GM12878 (cell line): ENCODE measurements at regions not wholly inside any gene's neighbourhood (a gene's known extent, or its start where the extent isn't known, plus 50 kb on each side); places are given as distances from the start of the nearest gene placed in this dataset.

Experiments
- ATAC-seq: fragments of 200-7000 bp; cut with Tn5 transposase; 3 replicates; pipeline ENCODE4 v1.9.1; 2020; ENCODE audit warnings: mild to moderate bottlenecking, moderate library complexity
- BruUV-seq: library from RNA; stranded (reverse); fragments of 400-500 nt; replicated peaks from 2 replicates; lab custom pipeline; 2021; lab: Mats Ljungman, UMichigan
- CTCF ChIA-PET: fragments of 300-600 bp; sonication (Branson Sonifier 250); formaldehyde crosslinking; extraction: SDS; loops from one replicate; lab custom pipeline; 2021; ENCODE audit warnings: inconsistent platforms; lab: Yijun Ruan, JAX
- POLR2A ChIA-PET: fragments of 350-600 bp; formaldehyde crosslinking; extraction: SDS; loops from one replicate; lab custom pipeline; 2021; ENCODE audit warnings: inconsistent platforms; lab: Charles Lee
- RAD21 ChIA-PET: fragments of 300-600 bp; sonication (Branson Sonifier 250); formaldehyde crosslinking; loops from one replicate; lab custom pipeline; 2023; ENCODE audit warnings: antibody characterized with exemption; ENCODE audit not compliant: unreplicated experiment; lab: Charles Lee
- SMC1A ChIA-PET: fragments of 300-600 bp; sonication (Branson Sonifier 250); formaldehyde crosslinking; loops from one replicate; lab custom pipeline; 2023; ENCODE audit not compliant: unreplicated experiment, uncharacterized antibody; lab: Charles Lee
- DNase-seq: peaks from one replicate; pipeline ENCODE4 v3.0.0-alpha.2; 2011; ENCODE audit warnings: low read depth, low spot score
- FAIRE-seq: peaks from 3 replicates; lab custom pipeline; 2011; peaks lifted over from hg19 to GRCh38; lab: Jason Lieb, UNC
- H2AFZ ChIP-seq: 2 replicates; pipeline ENCODE4 v1.6.0; 2011; ENCODE audit warnings: low read depth, low read length, control low read depth; ENCODE audit not compliant: control insufficient read depth
- H3K27ac ChIP-seq: 2 replicates; pipeline ENCODE4 v1.5.1; 2011; ENCODE audit warnings: control low read depth; ENCODE audit not compliant: control insufficient read depth, insufficient read depth
- H3K27me3 ChIP-seq, 2 experiments: replicated peaks in 1 of 2; 2 replicates each; pipeline versions ENCODE4 v1.6.0 to v1.6.1; 2011; ENCODE audit warnings: low read length in 1 of 2; ENCODE audit not compliant: control insufficient read depth in 2 of 2, insufficient read depth in 2 of 2
- H3K36me3 ChIP-seq, 2 experiments: 2 replicates each; pipeline ENCODE4 v1.5.1; 2011; ENCODE audit warnings: low read length in 1 of 2; ENCODE audit not compliant: control insufficient read depth in 2 of 2, insufficient read depth in 2 of 2
- H3K4me1 ChIP-seq: 2 replicates; pipeline ENCODE4 v1.6.1; 2011; ENCODE audit warnings: mild to moderate bottlenecking, low read length, moderate library complexity, mixed read lengths; ENCODE audit not compliant: control insufficient read depth, insufficient read depth
- H3K4me2 ChIP-seq: 2 replicates; pipeline ENCODE4 v1.6.0; 2011; ENCODE audit warnings: control low read depth; ENCODE audit not compliant: control insufficient read depth, insufficient read depth
- H3K4me3 ChIP-seq: fragments of 200-600 bp; sonication (generic); 2 replicates; pipeline ENCODE4 v1.5.1; 2016
- H3K79me2 ChIP-seq: 2 replicates; pipeline ENCODE4 v1.6.0; 2011; ENCODE audit warnings: low read length; ENCODE audit not compliant: control insufficient read depth, insufficient read depth
- H3K9ac ChIP-seq: 2 replicates; pipeline ENCODE4 v1.8.0; 2011; ENCODE audit warnings: low read length, control low read depth, mixed read lengths; ENCODE audit not compliant: control insufficient read depth, insufficient read depth
- H3K9me3 ChIP-seq: replicated peaks from 3 replicates; pipeline ENCODE4 v1.5.1; 2011; ENCODE audit warnings: mild to moderate bottlenecking, low read length; ENCODE audit not compliant: control insufficient read depth, insufficient read depth
- H4K20me1 ChIP-seq: 2 replicates; pipeline ENCODE4 v1.6.0; 2011; ENCODE audit not compliant: control insufficient read depth, insufficient read depth
- CHD4 ChIP-seq: fragments of 200-600 bp; sonication (generic); IDR thresholded peaks from 2 replicates; pipeline ENCODE4 v1.6.1; 2016; ENCODE audit warnings: mild to moderate bottlenecking
- ELK1 ChIP-seq: IDR thresholded peaks from 2 replicates; pipeline ENCODE4 v1.6.1; 2012; ENCODE audit warnings: low read depth, low read length, improper control_type of control experiment
- FOS ChIP-seq: IDR thresholded peaks from 3 replicates; pipeline ENCODE4 v1.6.1; 2011; ENCODE audit warnings: borderline replicate concordance; ENCODE audit not compliant: insufficient read length; ENCODE audit errors: extremely low read depth
- HDGF ChIP-seq: fragments of 450-650 bp; IDR thresholded peaks from 2 replicates; pipeline ENCODE4 v1.6.1; 2016; ENCODE audit warnings: antibody characterized with exemption
- IKZF1 ChIP-seq: fragments of 450-650 bp; conservative IDR thresholded peaks from 2 replicates; pipeline ENCODE4 v1.6.1; 2017; ENCODE audit warnings: antibody characterized with exemption, mild to moderate bottlenecking
- MXI1 ChIP-seq: fragments of 150-350 bp; IDR thresholded peaks from 2 replicates; pipeline ENCODE4 v1.6.1; 2011; ENCODE audit warnings: low read depth, mild to moderate bottlenecking, inconsistent platforms, low read length, improper control_type of control experiment
- RAD21 ChIP-seq: IDR thresholded peaks from 2 replicates; pipeline ENCODE4 v1.6.1; 2011; ENCODE audit warnings: mild to moderate bottlenecking, low read depth, low read length, moderate library complexity; ENCODE audit not compliant: insufficient read depth
- RB1 ChIP-seq: fragments of 450-650 bp; formaldehyde crosslinking; IDR thresholded peaks from 2 replicates; pipeline ENCODE4 v1.6.1; 2017; ENCODE audit warnings: mild to moderate bottlenecking, borderline replicate concordance
- ZSCAN29 ChIP-seq: fragments of 450-650 bp; IDR thresholded peaks from 2 replicates; pipeline ENCODE4 v1.6.1; 2017; ENCODE audit warnings: mild to moderate bottlenecking, moderate library complexity
- ZZZ3 ChIP-seq: IDR thresholded peaks from 2 replicates; pipeline ENCODE4 v1.6.1; 2011; ENCODE audit warnings: low read depth; ENCODE audit not compliant: control insufficient read depth, insufficient read length
- WGBS: methylation state at CpG from one replicate; pipeline ENCODE4 v1.1.6; 2016; ENCODE audit warnings: low lambda C conversion rate; ENCODE audit not compliant: insufficient replicate concordance, insufficient coverage; ENCODE audit errors: missing lambda C conversion rate; 5-methylcytosine and 5-hydroxymethylcytosine counted together
- in situ Hi-C: fragments of 300-500 bp; cut with MboI; formaldehyde crosslinking; loops from 9 replicates; pipeline ENCODE4 v1.14.3; 2018; ENCODE audit warnings: mixed read lengths
- intact Hi-C: fragments of 100-400 bp; cut with micrococcal nuclease; formaldehyde crosslinking; loops from one replicate; pipeline ENCODE4 v1.14.2; 2022; ENCODE audit not compliant: unreplicated experiment
- TF ChIP-seq, protein P1 (sequence below): IDR thresholded peaks from 2 replicates; pipeline ENCODE4 v1.6.1; 2011; ENCODE audit warnings: low read depth, low read length, improper control_type of control experiment, borderline replicate concordance
- TF ChIP-seq, protein P2 (sequence below): fragments of 450-650 bp; formaldehyde crosslinking; IDR thresholded peaks from 2 replicates; pipeline ENCODE4 v1.5.0; 2022; ENCODE audit warnings: mild to moderate bottlenecking, missing genetic modification characterization
- TF ChIP-seq, protein P3 (sequence below): fragments of 450-650 bp; IDR thresholded peaks from 2 replicates; pipeline ENCODE4 v1.6.1; 2014; ENCODE audit warnings: mild to moderate bottlenecking

GRCh38 chr1:115436596-115436995, 98.5 kb upstream of the NGF start:
- no peak for FAIRE-seq
- Histone ChIP-seq H3K79me2 (no peaks in the 10 kb centered on the region), H3K36me3 (no peaks in the 10 kb centered on the region)
- ChIA-PET POLR2A (no interaction called here), CTCF (no interaction called here)
- in situ Hi-C loops = no loop called here
- DNase-seq = no peak
- TF ChIP-seq IKZF1 (no peak), ZZZ3 (no peak), CHD4 (no peak), ZSCAN29 (no peak), RB1 (no peak), ELK1 (no peak)
- TF ChIP-seq, protein P1, sequence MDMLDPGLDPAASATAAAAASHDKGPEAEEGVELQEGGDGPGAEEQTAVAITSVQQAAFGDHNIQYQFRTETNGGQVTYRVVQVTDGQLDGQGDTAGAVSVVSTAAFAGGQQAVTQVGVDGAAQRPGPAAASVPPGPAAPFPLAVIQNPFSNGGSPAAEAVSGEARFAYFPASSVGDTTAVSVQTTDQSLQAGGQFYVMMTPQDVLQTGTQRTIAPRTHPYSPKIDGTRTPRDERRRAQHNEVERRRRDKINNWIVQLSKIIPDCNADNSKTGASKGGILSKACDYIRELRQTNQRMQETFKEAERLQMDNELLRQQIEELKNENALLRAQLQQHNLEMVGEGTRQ = no peak
- TF ChIP-seq, all 136 proteins: peak for 0
- Histone ChIP-seq H3K9me3 (no peaks in the 10 kb centered on the region), H3K4me1 (no peaks in the 10 kb centered on the region), H4K20me1 (no peaks in the 10 kb centered on the region), H3K27me3 (no peaks in the 10 kb centered on the region; a peak in 1 of 4 replicates), H3K4me3 (no peak overlapping the region), H3K27ac (no peak overlapping the region), H3K9ac (no peak overlapping the region), H2AFZ (no peak overlapping the region), H3K4me2 (no peak overlapping the region)
- RAD21 ChIA-PET = no interaction called here
- intact Hi-C loops = no loop called here
- BruUV-seq = no TSS peak
- no peak for ATAC-seq
- SMC1A ChIA-PET = no interaction called here

GRCh38 chr1:115433483-115433882, 95.4 kb upstream of the NGF start:
- H3K4me1 ChIP-seq = no peaks in the 10 kb centered on the region
- H3K4me2 ChIP-seq = no peak overlapping the region
- no peak overlapping the region for H3K4me3 ChIP-seq
- H3K27ac ChIP-seq = no peak overlapping the region
- ATAC-seq (no peak), FAIRE-seq (no peak), DNase-seq (no peak)
- no peak overlapping the region for H3K9ac ChIP-seq
- CTCF ChIA-PET = no interaction called here
- no peaks in the 10 kb centered on the region for H3K36me3 ChIP-seq
- no peaks in the 10 kb centered on the region for H3K27me3 ChIP-seq
- H3K9me3 ChIP-seq = no peaks in the 10 kb centered on the region
- in situ Hi-C loops (no loop called here), intact Hi-C loops (no loop called here)
- no TSS peak for BruUV-seq
- H3K79me2 ChIP-seq = no peaks in the 10 kb centered on the region
- POLR2A ChIA-PET = no interaction called here
- WGBS = 20% methylated on average over 6 of the region's 6 CpGs
- SMC1A ChIA-PET = no interaction called here
- no peaks in the 10 kb centered on the region for H4K20me1 ChIP-seq
- RAD21 ChIA-PET = no interaction called here
- H2AFZ ChIP-seq = no peak overlapping the region
- TF ChIP-seq, protein P2, sequence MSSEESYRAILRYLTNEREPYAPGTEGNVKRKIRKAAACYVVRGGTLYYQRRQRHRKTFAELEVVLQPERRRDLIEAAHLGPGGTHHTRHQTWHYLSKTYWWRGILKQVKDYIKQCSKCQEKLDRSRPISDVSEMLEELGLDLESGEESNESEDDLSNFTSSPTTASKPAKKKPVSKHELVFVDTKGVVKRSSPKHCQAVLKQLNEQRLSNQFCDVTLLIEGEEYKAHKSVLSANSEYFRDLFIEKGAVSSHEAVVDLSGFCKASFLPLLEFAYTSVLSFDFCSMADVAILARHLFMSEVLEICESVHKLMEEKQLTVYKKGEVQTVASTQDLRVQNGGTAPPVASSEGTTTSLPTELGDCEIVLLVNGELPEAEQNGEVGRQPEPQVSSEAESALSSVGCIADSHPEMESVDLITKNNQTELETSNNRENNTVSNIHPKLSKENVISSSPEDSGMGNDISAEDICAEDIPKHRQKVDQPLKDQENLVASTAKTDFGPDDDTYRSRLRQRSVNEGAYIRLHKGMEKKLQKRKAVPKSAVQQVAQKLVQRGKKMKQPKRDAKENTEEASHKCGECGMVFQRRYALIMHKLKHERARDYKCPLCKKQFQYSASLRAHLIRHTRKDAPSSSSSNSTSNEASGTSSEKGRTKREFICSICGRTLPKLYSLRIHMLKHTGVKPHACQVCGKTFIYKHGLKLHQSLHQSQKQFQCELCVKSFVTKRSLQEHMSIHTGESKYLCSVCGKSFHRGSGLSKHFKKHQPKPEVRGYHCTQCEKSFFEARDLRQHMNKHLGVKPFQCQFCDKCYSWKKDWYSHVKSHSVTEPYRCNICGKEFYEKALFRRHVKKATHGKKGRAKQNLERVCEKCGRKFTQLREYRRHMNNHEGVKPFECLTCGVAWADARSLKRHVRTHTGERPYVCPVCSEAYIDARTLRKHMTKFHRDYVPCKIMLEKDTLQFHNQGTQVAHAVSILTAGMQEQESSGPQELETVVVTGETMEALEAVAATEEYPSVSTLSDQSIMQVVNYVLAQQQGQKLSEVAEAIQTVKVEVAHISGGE (CRISPR knock-in tag) = no peak
- no peak for TF ChIP-seq HDGF
- TF ChIP-seq RAD21 = no peak
- TF ChIP-seq MXI1 = no peak
- TF ChIP-seq, protein P3, sequence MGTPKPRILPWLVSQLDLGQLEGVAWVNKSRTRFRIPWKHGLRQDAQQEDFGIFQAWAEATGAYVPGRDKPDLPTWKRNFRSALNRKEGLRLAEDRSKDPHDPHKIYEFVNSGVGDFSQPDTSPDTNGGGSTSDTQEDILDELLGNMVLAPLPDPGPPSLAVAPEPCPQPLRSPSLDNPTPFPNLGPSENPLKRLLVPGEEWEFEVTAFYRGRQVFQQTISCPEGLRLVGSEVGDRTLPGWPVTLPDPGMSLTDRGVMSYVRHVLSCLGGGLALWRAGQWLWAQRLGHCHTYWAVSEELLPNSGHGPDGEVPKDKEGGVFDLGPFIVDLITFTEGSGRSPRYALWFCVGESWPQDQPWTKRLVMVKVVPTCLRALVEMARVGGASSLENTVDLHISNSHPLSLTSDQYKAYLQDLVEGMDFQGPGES = no peak
- TF ChIP-seq ZZZ3 = no peak
- no peak for TF ChIP-seq FOS
